Suprapubic skin (tissue), 4 donors: ENCODE measurements at regions not wholly inside any gene's neighbourhood (a gene's known extent, or its start where the extent isn't known, plus 50 kb on each side); places are given as distances from the start of the nearest gene placed in this dataset.

Experiments
- DNase-seq, 2 donors: peaks; one replicate each; pipeline ENCODE4 v3.0.0-alpha.2; 2019; ENCODE audit warnings: low spot score in 2 of 2
- H3K27ac ChIP-seq: fragments of 200-600 bp; sonication (generic); one replicate; pipeline ENCODE4 v1.5.1; 2019
- H3K27me3 ChIP-seq: fragments of 200-600 bp; sonication (generic); one replicate; pipeline ENCODE4 v1.5.1; 2019
- H3K36me3 ChIP-seq: fragments of 200-600 bp; sonication (generic); one replicate; pipeline ENCODE4 v1.5.1; 2019
- H3K4me1 ChIP-seq: fragments of 200-600 bp; sonication (generic); one replicate; pipeline ENCODE4 v1.5.1; 2019
- H3K4me3 ChIP-seq: fragments of 200-600 bp; sonication (generic); one replicate; pipeline ENCODE4 v1.5.1; 2019; ENCODE audit warnings: mild to moderate bottlenecking
- H3K9me3 ChIP-seq: fragments of 200-600 bp; sonication (generic); one replicate; pipeline ENCODE4 v1.5.1; 2019
- EP300 ChIP-seq: sonication (generic); formaldehyde crosslinking; IDR thresholded peaks from one replicate; pipeline ENCODE4 v1.6.1; 2017; ENCODE audit warnings: antibody characterized with exemption
- POLR2A ChIP-seq, 2 donors: fragments of 450-650 bp; IDR thresholded peaks; one replicate each; pipeline ENCODE4 v1.6.1; 2017; ENCODE audit warnings: antibody characterized with exemption in 2 of 2, mild to moderate bottlenecking in 2 of 2, moderate library complexity in 2 of 2
- POLR2AphosphoS5 ChIP-seq, 3 donors: sonication (generic); formaldehyde crosslinking; IDR thresholded peaks; one replicate each; pipeline ENCODE4 v1.6.1; 2017; ENCODE audit warnings: antibody characterized with exemption in 3 of 3
- WGBS: methylation state at CpG from one replicate; pipeline ENCODE4 v1.1.5; 2018; 5-methylcytosine and 5-hydroxymethylcytosine counted together
- TF ChIP-seq, protein P1 (sequence below), 2 donors: fragments of 200-600 bp in 1 of 2; fragments of 450-650 bp in 1 of 2; sonication (generic) in 1 of 2; IDR thresholded peaks; one replicate each; pipeline ENCODE4 v1.5.1; 2016 to 2019; ENCODE audit warnings: antibody characterized with exemption in 2 of 2, mild to moderate bottlenecking in 1 of 2, moderate library complexity in 1 of 2

DNA sequence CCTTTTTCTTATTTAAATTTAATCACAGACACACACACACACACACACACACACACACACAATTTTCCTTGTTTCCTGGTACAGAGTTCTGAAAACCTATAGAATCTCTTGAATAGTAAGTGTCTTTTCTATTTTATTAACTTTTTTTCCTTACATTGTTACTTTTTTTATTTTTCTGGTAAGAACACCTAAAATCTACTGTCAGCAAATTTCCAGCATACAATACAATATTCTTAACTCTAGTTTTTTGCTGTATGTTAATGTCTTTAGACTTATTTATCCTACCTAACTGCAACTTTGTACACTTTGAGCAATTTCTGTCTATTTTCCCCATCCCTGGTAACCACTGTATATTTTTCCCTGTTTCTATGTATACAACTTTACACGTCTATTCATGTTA is 1179.8 kb downstream of the SLITRK1 start:
- no peak for DNase-seq
- Histone ChIP-seq H3K4me1 (no peaks in the 10 kb centered on the region), H3K27me3 (no peaks in the 10 kb centered on the region), H3K9me3 (no peaks in the 10 kb centered on the region), H3K27ac (no peak overlapping the region), H3K36me3 (no peaks in the 10 kb centered on the region), H3K4me3 (no peak overlapping the region)
- no peak for TF ChIP-seq EP300
- WGBS = 97% methylated on average over 1 of the region's 1 CpG

DNA sequence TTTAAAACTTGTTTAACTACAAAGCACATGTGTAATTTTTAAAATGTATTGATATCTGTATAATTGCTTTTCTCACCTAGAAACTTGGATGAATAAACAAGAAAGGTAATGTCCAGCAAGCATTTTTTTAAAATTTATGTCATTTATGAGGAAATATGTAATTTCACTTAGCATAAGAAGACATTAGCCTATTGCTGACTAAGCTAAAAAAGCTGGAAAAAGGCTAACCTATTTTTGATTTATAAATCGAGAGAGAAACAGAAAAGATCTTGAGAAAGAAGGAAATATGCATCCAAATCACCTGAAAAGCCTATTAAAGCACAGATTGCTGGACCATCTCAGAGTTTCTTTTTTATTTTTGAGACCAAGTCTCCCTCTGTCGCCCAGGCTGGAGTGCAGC is 1181.3 kb downstream of the SLITRK1 start:
- Histone ChIP-seq H3K36me3 (no peaks in the 10 kb centered on the region), H3K9me3 (no peaks in the 10 kb centered on the region), H3K4me1 (no peaks in the 10 kb centered on the region), H3K27ac (no peak overlapping the region), H3K4me3 (no peak overlapping the region), H3K27me3 (no peaks in the 10 kb centered on the region)
- TF ChIP-seq, protein P1, sequence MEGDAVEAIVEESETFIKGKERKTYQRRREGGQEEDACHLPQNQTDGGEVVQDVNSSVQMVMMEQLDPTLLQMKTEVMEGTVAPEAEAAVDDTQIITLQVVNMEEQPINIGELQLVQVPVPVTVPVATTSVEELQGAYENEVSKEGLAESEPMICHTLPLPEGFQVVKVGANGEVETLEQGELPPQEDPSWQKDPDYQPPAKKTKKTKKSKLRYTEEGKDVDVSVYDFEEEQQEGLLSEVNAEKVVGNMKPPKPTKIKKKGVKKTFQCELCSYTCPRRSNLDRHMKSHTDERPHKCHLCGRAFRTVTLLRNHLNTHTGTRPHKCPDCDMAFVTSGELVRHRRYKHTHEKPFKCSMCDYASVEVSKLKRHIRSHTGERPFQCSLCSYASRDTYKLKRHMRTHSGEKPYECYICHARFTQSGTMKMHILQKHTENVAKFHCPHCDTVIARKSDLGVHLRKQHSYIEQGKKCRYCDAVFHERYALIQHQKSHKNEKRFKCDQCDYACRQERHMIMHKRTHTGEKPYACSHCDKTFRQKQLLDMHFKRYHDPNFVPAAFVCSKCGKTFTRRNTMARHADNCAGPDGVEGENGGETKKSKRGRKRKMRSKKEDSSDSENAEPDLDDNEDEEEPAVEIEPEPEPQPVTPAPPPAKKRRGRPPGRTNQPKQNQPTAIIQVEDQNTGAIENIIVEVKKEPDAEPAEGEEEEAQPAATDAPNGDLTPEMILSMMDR (IDR thresholded peaks at IDR 0.05) = no peak
- no peak for TF ChIP-seq POLR2AphosphoS5 (IDR thresholded peaks at IDR 0.05)
- no peak for DNase-seq
- WGBS = 73% methylated on average over 2 of the region's 2 CpGs

DNA sequence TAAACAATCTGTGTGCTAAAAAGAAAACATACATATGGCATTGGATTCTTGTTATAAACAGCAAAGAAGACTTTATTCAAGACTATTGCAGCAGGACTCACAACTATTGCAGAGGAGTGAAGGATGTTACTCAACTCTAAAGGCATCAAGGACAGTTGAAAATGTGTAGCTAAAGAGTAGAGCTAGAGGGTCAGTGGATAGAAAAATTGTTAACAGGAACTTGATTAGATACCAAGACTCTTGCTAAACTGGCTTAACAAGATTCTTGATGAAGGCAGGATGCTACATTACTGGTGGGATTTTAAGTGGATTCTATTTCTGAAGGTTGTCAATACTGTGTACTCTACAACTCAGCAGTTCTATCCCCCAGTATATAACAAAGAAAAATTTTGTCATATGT is 1183.3 kb downstream of the SLITRK1 start:
- no peak overlapping the region for H3K4me3 ChIP-seq
- H3K27ac ChIP-seq = no peak overlapping the region
- no peaks in the 10 kb centered on the region for H3K4me1 ChIP-seq
- H3K9me3 ChIP-seq = no peaks in the 10 kb centered on the region
- H3K36me3 ChIP-seq = no peaks in the 10 kb centered on the region
- TF ChIP-seq POLR2AphosphoS5 (IDR thresholded peaks at IDR 0.05) (no peak), EP300 (no peak), POLR2A (IDR thresholded peaks at IDR 0.05) (no peak)
- TF ChIP-seq, protein P1 (IDR thresholded peaks at IDR 0.05) = no peak
- no peak for DNase-seq
- no peaks in the 10 kb centered on the region for H3K27me3 ChIP-seq

DNA sequence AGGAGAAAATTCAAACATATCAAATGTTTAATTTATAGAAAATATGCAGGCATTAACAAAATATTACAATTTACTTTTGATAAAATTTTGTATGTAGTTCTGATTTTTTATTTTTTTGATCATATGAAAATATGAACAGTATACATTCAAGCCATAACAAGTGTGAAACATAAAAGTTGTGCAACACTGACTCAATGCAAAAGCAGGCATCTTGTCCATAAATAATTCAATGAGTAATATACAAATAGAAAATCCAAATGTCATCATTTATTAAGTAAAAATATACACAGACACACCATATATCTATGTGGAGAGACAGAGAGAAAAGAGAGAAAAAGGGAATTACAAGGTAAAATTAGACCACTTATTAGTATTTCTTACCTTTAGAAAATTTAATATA is 1183.9 kb downstream of the SLITRK1 start:
- TF ChIP-seq, protein P1 (IDR thresholded peaks at IDR 0.05) = no peak
- no peak for TF ChIP-seq POLR2AphosphoS5 (IDR thresholded peaks at IDR 0.05)
- TF ChIP-seq POLR2A (IDR thresholded peaks at IDR 0.05) = no peak
- no peak for TF ChIP-seq EP300
- H3K27ac ChIP-seq = no peak overlapping the region
- H3K9me3 ChIP-seq = no peaks in the 10 kb centered on the region
- H3K4me1 ChIP-seq = no peaks in the 10 kb centered on the region
- no peak overlapping the region for H3K4me3 ChIP-seq
- no peaks in the 10 kb centered on the region for H3K36me3 ChIP-seq
- no peaks in the 10 kb centered on the region for H3K27me3 ChIP-seq
- no peak for DNase-seq

DNA sequence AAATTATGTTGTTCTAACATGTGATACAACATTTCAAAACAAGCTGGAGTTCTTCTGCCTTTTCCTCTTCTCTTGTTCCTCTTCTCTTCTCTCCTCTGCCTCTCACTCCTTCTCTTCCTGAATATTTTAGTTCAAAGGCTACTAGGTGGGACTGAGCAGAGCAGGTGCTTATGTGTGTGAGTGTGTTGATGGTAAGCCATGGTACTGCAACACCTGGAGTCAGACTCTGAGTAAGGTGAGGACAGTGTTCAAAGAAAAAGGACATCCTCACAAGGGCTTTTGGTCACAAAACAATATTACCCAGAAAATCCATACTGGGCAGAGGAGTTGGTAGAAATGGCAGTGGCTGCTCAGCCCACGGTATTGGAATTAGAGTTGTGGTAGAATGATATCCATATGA is 1188.7 kb downstream of the SLITRK1 start:
- DNase-seq = no peak
- 79% methylated on average over 1 of the region's 1 CpG for WGBS
- TF ChIP-seq POLR2A (IDR thresholded peaks at IDR 0.05) = no peak
- TF ChIP-seq, protein P1 (IDR thresholded peaks at IDR 0.05) = no peak
- TF ChIP-seq EP300 = no peak
- TF ChIP-seq POLR2AphosphoS5 (IDR thresholded peaks at IDR 0.05) = no peak
- H3K27ac ChIP-seq = no peak overlapping the region
- H3K36me3 ChIP-seq = no peaks in the 10 kb centered on the region
- no peaks in the 10 kb centered on the region for H3K9me3 ChIP-seq
- peaks cover 2% of the 10 kb centered on the region for H3K4me1 ChIP-seq
- H3K27me3 ChIP-seq = no peaks in the 10 kb centered on the region
- H3K4me3 ChIP-seq = no peak overlapping the region

DNA sequence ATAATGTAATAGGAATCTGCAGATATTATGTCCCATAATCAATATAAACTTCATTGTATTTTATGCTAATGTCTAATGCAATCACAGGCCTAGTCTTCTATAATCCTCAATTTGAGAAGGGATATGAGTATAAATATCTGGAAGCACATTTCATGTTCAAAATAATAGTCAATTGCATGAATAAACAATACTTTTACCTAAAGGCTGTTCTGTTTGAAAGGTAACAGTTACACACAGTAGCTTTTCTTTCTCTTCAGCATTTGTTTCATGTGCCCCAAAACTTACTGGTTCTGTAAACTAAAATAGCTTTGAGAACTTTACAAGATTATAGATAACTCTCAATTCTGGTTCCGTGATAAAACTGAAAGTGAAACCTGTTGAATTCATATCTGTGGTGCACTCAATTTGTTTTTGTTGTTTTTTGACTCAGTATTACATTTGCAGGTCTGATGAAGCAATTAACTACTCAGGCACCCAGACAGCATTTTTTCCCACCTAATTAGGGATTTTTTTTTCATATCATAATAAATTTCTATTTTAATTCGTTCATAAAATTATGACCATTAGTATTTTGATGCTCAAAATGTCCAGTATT is 1193.8 kb downstream of the SLITRK1 start:
- Histone ChIP-seq H3K4me3 (peak overlapping the region; percentile 18), H3K27ac (no peak overlapping the region), H3K4me1 (peaks cover 6% of the 10 kb centered on the region), H3K27me3 (no peaks in the 10 kb centered on the region), H3K36me3 (no peaks in the 10 kb centered on the region), H3K9me3 (no peaks in the 10 kb centered on the region)
- TF ChIP-seq POLR2A (IDR thresholded peaks at IDR 0.05) (no peak), POLR2AphosphoS5 (IDR thresholded peaks at IDR 0.05) (no peak), EP300 (no peak)
- TF ChIP-seq, protein P1 (IDR thresholded peaks at IDR 0.05) = no peak
- WGBS = 18% methylated on average over 2 of the region's 2 CpGs
- no peak for DNase-seq
